GOT3 (cell line): ENCODE measurements at regions not wholly inside any gene's neighbourhood (a gene's known extent, or its start where the extent isn't known, plus 50 kb on each side); places are given as distances from the start of the nearest gene placed in this dataset.

Source experiments
- DNase-seq: peaks from one replicate; lab custom pipeline; 2025; ENCODE audit warnings: mixed read lengths; lab: John Stamatoyannopoulos, UW

GRCh38 chr13:33466262-33466661 is 180.7 kb upstream of the STARD13 start:
- no peak for DNase-seq

DNA sequence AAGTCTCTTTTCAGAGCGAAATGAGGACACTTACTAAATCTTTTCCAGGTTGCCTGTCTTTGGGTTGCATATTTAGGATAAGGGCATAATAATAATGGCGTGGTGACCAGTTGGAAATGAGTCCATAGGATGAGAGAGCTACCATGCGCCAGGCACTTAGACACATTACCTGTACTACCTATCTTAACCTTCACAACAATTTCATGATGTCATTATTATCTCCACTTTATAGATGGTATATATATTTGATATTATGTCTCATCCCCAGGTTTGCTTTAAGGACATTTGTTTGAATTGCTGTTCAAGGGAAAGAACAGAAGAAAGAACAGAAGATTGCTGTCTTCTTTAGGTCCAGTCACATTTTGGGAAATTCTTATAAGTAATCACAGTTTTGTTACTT is 182.0 kb upstream of the STARD13 start:
- DNase-seq, result no peak

DNA sequence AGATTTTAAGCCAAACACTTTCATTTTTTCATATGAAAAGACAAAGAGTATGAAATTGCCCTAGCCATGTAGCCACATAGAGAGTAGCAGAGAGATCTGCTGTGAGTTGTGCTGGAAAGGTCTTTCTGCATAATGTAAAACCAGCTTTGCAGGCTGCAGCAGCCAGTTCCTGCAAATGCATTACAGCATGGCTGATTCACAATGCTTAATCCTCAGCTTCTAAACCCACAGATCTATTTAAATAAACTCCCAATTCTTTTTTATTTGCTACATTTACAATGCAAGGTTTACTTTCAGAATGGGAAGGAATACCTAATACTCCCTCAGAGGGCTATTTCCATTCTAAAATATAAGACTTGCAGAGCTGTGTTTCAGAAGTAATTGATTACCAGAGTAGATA is 185.6 kb upstream of the STARD13 start:
- DNase-seq, result no peak

DNA sequence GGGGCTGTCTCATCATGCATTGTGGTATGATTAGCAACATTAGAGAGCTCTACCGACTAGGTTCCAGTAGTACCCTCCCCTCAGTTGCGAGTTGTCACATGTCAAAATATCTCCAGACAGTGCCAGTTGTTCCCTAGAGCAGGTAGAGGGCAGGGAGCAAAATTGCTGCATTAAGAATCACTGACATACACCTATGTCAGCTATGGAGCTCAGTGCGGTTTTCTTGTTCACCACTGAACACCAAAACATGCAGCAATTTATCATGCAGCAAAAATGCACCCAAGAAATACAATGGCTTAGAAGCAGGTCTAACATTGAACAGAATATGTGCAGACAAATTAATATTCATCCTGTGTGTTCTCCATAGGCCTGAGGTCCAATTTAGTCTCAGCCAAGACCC is 186.9 kb upstream of the STARD13 start:
- no peak for DNase-seq

GRCh38 chr13:33479105-33479504 is 193.6 kb upstream of the STARD13 start:
- no peak for DNase-seq

- no peak for DNase-seq
Measured at GRCh38 chr13:33480561-33480960, 195.0 kb upstream of the STARD13 start.

GRCh38 chr13:33483471-33483870 is 197.9 kb upstream of the STARD13 start:
- DNase-seq, result no peak

DNA sequence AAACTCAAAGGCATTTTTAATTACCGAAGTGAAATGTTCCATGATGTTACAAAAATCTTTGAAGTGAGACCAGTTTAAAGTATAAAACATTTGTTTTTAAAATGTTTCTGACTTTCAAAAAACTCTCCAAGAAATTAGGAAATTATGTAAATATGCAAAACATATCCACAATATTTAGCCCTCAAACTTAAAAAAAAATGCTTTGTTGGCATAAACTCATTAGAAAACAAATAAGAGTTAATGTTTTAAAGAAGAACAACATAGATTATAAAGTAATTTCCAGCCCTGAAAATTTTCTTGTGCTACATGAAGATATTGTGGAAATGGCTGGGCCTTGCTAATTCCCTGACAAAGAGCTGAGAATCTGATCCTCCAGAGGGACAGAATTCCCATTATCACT is 199.7 kb upstream of the STARD13 start:
- DNase-seq, result no peak

DNA sequence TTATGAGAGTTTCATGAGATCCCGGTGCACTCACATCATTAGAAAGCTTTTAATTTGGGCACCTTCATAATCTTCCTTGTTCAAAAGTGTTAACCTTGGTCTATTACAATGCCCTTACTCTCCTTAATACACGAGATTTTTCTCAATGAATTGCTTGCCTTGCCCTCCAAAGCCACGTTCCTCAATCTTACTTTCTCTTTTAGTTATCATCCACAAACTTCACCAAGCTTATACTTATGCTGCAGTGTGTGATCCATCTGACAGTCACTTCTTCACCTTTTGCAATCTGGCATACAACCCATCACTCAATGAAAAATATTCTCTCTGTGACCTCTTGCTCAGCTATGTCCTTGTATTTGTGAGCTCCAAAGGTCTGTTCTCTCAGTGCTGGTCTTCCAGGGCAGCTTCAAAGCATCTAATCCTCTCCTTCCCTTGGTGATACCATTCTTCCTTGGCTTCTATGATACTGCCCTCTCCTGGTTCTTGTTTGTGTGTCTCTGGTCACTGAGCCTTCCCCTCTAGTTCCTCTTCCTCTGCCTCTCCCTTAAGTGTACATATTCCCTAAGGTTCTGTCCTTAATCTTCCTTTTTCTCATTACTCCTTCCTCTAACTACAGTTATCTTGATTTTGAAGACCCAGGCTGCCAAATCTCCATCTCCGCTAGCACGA is 202.2 kb upstream of the STARD13 start:
- DNase-seq, result no peak

DNA sequence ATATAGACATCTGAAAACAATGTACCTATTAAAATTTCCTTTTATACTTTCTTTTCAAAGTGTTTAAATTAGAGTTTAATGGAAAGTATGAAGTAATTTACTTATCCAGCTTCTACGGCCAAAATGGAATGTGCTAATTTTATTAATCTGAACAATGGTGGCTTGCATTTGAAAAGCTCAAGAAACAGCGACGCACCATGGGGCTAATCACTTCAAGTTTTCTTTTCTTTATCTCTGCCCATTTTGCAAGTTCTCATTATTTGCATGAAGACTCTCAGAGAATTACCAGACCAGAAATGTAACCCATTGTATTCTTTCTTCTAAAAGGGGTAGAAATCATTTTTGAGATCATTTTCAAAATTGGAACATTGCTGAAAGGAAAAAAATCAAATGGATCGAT is 204.0 kb upstream of the STARD13 start:
- DNase-seq, result no peak

DNA sequence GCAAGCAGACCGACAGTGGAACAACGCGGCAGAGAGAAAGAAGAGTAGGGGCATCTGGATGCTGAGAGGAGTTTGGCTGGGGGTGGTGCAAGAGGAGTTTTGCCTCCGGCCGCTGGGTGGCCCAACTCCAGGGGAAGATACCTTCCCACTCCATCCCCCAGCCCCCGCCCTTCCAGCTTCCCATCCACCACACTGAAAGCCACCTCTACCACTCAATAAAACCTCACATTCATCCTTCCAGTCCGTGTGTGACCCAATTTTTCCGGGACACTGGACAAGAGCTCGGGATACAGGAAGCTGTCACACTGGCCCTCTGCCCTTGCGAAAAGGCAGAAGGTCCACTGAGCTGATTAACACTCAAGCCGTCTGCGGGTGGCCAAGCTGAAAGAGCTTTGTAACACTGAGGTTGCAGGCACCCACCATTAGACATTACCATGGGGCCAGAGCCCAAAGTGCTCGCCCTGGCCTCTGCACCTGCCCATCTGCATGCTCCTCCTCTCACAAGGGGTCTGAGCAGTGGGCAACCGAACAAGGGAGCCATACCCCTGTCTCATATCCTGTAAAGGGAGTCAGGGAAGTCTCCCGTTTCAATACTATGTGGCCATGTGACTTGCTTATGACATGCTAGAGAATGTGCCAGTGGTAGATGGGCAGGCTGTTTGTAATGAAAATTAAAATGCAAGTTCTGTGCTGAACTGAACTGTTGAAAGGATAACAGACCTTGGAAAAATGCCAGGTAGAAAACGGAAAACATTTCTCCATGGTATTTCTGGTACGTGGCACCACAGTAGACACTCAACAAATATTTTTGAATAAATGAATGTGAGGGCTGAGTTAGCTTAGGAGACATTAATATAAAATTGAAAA is 205.1 kb upstream of the STARD13 start:
- no peak for DNase-seq

DNA sequence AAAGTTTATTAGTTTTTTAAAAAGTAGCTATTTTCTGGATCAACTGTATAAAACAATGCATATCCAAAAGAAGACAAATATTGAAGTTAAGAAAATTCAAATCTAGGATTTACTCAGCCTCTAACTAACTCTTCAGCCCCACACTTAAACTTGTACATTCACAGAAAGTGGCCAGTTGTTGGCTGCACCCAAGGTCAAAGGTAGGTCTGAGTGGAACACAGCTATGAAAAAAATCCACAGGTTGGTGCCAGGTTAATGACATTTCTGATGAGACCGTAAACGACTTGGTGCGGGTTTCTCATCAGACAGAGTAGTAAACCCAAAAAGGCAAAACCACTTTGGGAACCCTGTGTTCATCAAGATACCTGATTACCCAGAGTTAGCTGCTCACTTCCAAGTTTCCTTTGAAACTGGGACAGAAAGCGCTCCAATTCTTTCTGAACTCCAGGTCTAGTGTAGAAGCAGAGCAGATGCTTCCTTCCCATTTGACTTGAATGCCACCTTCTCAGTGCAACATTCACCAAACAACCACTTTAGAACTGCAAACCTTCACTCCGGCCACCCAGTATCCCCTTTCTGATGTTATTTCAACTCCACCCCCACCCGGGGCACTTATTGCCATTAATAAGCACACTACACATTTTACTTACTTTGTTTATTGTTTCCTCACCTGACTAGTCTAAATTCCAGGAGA is 208.3 kb upstream of the STARD13 start:
- no peak for DNase-seq

- no peak for DNase-seq
Measured at GRCh38 chr13:33494596-33495204, 209.1 kb upstream of the STARD13 start.

DNA sequence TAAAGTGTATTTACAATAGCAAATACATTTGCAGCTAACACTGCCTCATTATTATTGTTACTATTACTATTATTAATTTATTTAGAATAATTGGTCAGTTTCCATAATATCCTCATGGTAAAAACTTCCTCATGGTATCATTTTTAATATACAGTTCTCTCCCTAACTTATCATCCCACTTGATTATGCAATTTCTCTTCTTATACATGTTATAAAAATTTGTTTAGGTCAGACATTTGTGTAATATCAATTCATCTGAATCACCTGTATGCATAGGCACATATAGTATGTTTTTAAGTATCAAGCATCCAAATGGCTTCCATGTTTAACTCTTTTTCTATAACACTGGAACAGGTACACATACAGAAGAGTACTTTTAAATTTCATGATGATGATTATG is 210.8 kb upstream of the STARD13 start:
- DNase-seq, result no peak

DNA sequence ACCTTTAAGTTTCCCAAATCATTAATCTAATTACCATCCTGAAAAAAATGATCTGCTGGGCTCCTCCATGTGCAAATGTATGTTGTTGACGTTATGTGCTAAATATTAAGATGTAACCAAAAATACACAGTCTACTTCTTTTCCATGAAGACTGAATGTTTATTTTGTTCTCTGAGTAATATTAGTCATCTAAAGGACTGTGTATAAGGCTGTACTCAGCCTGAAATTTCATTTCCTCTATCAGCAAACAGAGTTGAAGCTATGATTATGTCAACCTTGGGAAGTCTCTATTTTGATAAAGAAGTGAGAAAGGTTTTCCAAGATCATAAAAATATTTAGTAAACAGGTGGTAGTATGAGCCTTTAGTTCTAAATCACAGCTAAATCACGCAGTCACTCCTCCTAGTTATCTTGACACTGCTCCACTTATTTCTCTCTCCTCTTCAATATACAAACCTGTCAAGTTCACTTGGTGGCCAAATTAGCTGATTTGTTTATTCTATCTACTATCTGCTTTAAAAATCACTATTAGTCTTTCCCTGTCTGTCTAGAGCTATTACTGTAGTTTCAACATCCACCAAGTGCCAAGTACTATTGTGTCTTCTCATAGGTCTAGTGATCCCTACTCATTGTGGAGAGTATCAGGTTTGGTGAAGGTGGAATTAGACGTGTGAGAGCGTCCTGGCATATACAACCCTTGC is 211.7 kb upstream of the STARD13 start:
- DNase-seq, result no peak

DNA sequence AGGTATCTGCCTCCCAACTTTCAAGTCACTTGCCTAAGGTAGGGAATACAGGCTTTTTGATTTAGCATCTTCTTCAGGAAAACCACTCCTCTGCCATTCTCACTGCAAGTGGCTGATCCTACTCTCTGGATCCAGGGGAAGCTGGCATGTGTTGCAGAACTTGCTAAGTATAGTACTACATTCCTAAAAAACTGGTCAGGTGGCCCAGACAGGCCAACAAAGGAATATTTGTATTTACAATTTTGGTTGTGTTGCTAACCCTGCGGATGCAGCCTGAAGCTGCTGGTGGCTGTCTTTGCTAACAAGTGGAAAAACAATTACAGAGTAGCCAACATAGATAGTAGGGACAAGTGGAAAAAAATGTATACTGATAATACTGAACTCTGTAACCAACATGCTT is 222.5 kb upstream of the STARD13 start:
- no peak for DNase-seq

GRCh38 chr13:33509642-33510229 is 224.2 kb upstream of the STARD13 start:
- no peak for DNase-seq

- no peak for DNase-seq
Measured at GRCh38 chr13:33510350-33510970, 224.9 kb upstream of the STARD13 start.

DNA sequence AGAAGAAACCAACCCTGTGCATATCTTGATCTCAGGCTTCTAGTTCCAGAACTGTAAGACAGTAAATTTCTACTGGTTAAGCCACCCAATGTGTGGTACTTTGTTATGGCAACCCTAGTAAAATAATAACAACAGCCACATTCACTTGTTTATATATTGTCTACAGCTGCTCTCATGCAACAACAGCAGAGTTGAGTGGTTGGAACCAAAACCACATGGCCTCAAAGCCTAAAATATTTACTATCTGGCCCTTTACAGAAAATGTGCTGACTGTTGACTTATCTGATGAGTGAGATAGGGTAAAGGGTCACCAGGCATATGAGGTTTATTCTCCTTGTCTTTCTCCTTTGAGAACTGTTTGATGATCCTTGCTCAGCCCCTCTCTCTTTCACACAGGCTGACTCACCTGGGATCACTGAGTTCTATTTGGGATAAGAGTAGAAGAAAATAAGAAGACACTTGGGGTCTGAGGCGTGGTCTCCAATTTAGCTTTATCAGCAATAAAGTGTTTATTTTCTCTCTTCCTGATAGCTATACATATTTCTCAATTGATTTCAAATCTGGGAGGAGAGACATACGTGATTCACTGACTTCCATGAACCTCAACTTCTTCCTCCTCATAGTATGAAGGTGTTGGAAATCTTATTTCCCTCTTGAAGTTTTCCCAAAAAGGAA is 227.5 kb upstream of the STARD13 start:
- no peak for DNase-seq

GRCh38 chr13:33514362-33514761 is 228.8 kb upstream of the STARD13 start:
- no peak for DNase-seq
